ENCODE measurements at regions not wholly inside any gene's neighbourhood (a gene's known extent, or its start where the extent isn't known, plus 50 kb on each side); places are given as distances from the start of the nearest gene placed in this dataset.

GRCh38 chr1:185368313-185368855 is 51.3 kb upstream of the IVNS1ABP start:
- TF ChIP-seq CTBP1 (IDR thresholded peaks at IDR 0.05; ENCODE audit: borderline replicate concordance) (no peak), TARDBP (IDR thresholded peaks at IDR 0.05) (no peak), L3MBTL2 (conservative IDR thresholded peaks at IDR 0.05) (no peak), FOXA1 (IDR thresholded peaks at IDR 0.05) (no peak), FOXK2 (IDR thresholded peaks at IDR 0.05) (no peak), HDGF (IDR thresholded peaks at IDR 0.05; ENCODE audit: borderline replicate concordance) (no peak), ARNT (IDR thresholded peaks at IDR 0.05) (no peak), FOXM1 (IDR thresholded peaks at IDR 0.05; ENCODE audit: borderline replicate concordance) (no peak), SUZ12 (IDR thresholded peaks at IDR 0.05) (no peak), NFRKB (IDR thresholded peaks at IDR 0.05) (no peak), ZNF384 (IDR thresholded peaks at IDR 0.05) (no peak), ELF4 (IDR thresholded peaks at IDR 0.05) (no peak), SP1 (IDR thresholded peaks at IDR 0.05) (no peak), BHLHE40 (IDR thresholded peaks at IDR 0.05; ENCODE audit: borderline replicate concordance) (no peak), LEF1 (IDR thresholded peaks at IDR 0.05; ENCODE audit: borderline replicate concordance) (no peak)
- no peak for DNase-seq (ENCODE audit: extremely low spot score)
- ChIA-PET CTCF (no interaction called here), POLR2A (no interaction called here)

- DNase-seq (ENCODE audit: extremely low spot score), result no peak
- ChIA-PET POLR2A (no interaction called here), CTCF (interaction anchor here (0.7 kb wide), 1 partner anchor 385 kb away, joined by 3 read pairs; no protein-coding TSS in a partner anchor)
- TF ChIP-seq ELF4 (IDR thresholded peaks at IDR 0.05), result no peak
- TF ChIP-seq ZNF384 (IDR thresholded peaks at IDR 0.05), result no peak
- TF ChIP-seq LEF1 (IDR thresholded peaks at IDR 0.05; ENCODE audit: borderline replicate concordance), result no peak
- no peak for TF ChIP-seq PKNOX1 (IDR thresholded peaks at IDR 0.05)
- TF ChIP-seq SUZ12 (IDR thresholded peaks at IDR 0.05), result no peak
- TF ChIP-seq FOXK2 (IDR thresholded peaks at IDR 0.05), result no peak
- no peak for TF ChIP-seq FOXA1 (IDR thresholded peaks at IDR 0.05)
- no peak for TF ChIP-seq BHLHE40 (IDR thresholded peaks at IDR 0.05; ENCODE audit: borderline replicate concordance)
- TF ChIP-seq TARDBP (IDR thresholded peaks at IDR 0.05), result no peak
- TF ChIP-seq ARNT (IDR thresholded peaks at IDR 0.05), result no peak
- TF ChIP-seq CTBP1 (IDR thresholded peaks at IDR 0.05; ENCODE audit: borderline replicate concordance), result no peak
- no peak for TF ChIP-seq HDGF (IDR thresholded peaks at IDR 0.05; ENCODE audit: borderline replicate concordance)
- TF ChIP-seq FOXM1 (IDR thresholded peaks at IDR 0.05; ENCODE audit: borderline replicate concordance), result no peak
- no peak for TF ChIP-seq NFRKB (IDR thresholded peaks at IDR 0.05)
- TF ChIP-seq SP1 (IDR thresholded peaks at IDR 0.05), result no peak
- no peak for TF ChIP-seq L3MBTL2 (conservative IDR thresholded peaks at IDR 0.05)
Observed at GRCh38 chr1:185367218-185367617, 50.2 kb upstream of the IVNS1ABP start.
